Activated CD4-positive, CD25-positive, alpha-beta regulatory T cell treated with anti-CD3 and anti-CD28 coated beads, Interleukin-2, amount 50 U/mL, for 24 hours (primary cell): ENCODE measurements at regions not wholly inside any gene's neighbourhood (a gene's known extent, or its start where the extent isn't known, plus 50 kb on each side); places are given as distances from the start of the nearest gene placed in this dataset.

ENCODE experiments used
- ATAC-seq, 2 donors: fragments of 150-1000 bp; cut with Tn5 transposase; one replicate each; pipeline ENCODE4 v1.10.0; 2021; ENCODE audit warnings: mild to moderate bottlenecking in 1 of 2, moderate library complexity in 1 of 2

DNA sequence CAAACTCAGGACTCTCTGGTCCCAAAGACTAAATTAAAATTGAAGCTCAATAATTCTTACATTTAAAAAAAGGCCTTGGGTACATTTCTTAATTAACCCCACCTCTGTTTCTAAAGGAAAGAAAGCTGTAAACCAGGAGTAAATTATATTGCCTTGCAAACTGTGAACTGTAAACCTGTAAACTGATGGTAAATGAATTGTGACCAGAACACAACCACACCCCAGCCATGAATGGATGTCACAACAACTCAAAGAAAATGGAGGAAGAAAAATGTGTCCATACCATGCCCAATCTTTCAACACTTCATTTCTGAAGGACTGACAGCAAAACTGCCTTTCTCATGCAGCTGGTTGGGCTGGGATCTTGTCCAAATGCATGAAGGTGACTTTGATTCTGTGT lies 171.3 kb upstream of the C1orf87 start:
- ATAC-seq, result no peak

- no peak for ATAC-seq
Observed at GRCh38 chr1:60235275-60235674, 161.7 kb upstream of the C1orf87 start.

DNA sequence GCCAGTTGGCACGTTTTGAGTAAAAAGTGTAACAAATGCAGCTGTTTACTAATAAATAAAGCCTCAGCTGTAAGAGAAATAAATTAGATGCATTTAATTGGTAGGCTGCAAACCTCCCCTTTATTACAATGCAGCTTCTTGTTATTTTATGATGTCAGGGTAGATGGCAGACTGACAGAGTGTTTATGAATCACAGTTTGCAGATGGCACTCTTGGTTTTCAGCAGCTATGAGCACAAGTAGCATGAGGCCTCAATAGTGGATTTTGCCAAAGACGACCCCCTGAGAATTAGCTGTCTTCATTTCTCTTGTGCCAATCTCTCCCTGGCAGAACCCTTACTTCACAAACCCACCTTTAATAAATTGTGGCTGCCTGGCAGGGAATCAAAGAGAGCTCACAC lies 161.2 kb upstream of the C1orf87 start:
- ATAC-seq, result no peak

- ATAC-seq, result no peak
Observed at GRCh38 chr1:60229821-60230220, 156.3 kb upstream of the C1orf87 start.

DNA sequence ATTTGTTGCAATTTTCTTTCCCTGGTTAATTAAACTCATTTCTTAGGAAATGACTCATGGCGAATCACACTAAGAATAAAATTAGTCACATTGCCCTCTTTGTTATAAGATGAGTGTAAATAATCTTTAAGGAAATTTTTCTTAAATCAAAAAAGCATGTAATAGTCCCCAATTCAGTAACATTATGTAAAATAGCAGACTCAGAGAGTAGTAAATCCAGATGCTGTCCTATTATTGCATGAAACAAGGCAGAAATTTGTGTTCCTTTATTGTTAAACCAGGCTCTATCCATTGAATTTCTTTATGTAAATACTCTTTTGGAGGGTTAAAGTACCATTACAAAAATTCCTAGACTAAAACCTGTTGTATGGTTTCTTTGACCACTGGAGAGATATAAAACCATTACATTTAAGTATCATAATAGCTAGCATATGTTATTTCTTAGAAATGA lies 154.5 kb upstream of the C1orf87 start:
- ATAC-seq, result peak in 1 of 2 donors; percentile 28

DNA sequence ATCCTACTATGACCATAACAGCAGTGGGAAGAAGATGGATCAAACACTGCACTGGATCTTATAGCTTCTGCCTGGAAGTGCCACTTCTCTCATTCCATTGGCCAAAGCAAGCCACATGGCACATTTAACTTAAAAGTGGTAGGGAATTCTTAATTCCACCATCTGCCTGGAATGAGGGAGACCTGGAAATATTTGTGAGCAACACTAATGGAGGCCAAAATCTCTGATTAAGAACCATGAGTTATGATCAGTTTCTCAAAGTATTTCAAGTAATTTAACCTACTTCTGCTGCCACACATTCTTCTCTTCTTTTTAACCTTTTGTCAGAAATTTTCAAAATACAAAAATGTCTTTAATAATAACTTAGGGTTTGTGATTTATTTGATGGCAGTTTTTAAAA lies 154.0 kb upstream of the C1orf87 start:
- no peak for ATAC-seq

DNA sequence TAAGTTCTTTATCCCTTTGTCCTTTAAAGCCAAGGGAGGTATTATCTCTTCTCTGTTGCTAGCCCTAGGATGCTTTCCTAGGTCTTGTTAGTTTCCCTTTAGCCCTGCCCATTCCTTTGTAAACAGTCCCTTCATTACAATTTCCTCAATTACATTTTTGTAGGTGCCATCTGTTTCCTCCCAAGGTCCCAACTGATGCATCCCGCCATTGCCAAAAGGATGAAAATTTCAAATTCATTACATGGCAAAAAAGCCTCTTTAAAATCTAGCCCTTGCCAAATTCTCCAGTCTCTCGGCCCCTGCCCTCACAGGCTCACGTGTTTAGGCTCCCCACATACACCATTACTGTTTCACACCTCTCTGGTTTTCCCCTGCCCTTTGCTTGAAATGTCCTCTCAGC lies 151.9 kb upstream of the C1orf87 start:
- no peak for ATAC-seq

- ATAC-seq, result no peak
Observed at GRCh38 chr1:60224523-60224922, 151.0 kb upstream of the C1orf87 start.

- no peak for ATAC-seq
Observed at GRCh38 chr1:60223158-60223557, 149.6 kb upstream of the C1orf87 start.

DNA sequence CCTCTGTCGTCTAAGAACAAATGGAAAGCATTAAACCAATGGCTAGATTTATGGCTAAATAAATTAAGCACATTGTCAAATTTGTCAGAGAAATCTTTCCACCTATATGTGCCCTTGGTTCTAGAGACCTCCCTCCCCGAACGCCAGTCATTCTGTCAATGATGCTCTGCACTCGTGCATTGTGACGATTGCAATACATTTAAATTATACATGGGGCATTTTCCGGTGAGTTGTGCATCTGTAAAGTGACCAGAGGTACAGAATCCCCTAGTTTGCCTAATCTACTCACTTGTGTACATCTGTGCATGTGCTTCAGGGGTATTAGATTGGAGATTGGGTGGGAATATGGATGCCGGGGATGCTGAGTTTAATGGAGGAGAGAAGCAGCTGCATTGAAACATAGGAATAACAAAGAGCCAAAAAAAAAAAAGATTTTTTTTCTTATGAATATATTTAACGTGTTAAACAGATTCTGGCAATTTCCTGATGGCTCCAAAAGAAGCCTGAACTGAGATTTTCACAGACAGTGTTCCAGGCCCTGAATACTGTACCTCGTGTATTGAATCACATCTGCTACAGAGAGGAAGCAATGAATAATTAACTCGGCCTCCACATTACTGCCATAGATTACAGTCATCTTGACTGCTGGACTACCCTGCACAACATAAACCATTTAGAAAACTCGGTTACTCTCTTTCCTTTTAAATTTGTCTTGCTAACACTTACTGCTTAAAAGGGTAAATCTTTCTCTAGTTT lies 149.0 kb upstream of the C1orf87 start:
- ATAC-seq, result no peak

- ATAC-seq, result no peak
Observed at GRCh38 chr1:60213253-60213652, 139.7 kb upstream of the C1orf87 start.

GRCh38 chr1:60196026-60196425 lies 122.5 kb upstream of the C1orf87 start:
- no peak for ATAC-seq

- no peak for ATAC-seq
Observed at GRCh38 chr1:60185684-60186083, 112.1 kb upstream of the C1orf87 start.

DNA sequence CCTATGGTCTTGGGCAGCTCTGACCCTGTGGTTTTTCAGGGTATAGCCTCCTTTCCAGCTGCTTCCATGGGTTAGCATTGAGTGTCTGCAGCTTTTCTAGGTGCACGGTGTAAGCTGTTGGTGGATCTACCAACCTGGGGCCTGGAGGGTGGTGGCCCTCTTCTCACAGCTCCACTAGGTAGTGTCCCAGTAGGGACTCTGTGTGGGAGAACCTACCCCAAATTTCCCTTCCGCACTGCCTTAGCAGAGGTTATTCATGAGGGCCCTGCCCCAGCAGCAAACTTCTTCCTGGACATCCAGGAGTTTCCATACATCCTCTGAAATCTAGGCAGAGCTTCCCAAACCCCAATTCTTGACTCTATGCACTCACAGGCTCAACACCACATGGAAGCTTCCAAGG lies 111.0 kb upstream of the C1orf87 start:
- ATAC-seq, result no peak

DNA sequence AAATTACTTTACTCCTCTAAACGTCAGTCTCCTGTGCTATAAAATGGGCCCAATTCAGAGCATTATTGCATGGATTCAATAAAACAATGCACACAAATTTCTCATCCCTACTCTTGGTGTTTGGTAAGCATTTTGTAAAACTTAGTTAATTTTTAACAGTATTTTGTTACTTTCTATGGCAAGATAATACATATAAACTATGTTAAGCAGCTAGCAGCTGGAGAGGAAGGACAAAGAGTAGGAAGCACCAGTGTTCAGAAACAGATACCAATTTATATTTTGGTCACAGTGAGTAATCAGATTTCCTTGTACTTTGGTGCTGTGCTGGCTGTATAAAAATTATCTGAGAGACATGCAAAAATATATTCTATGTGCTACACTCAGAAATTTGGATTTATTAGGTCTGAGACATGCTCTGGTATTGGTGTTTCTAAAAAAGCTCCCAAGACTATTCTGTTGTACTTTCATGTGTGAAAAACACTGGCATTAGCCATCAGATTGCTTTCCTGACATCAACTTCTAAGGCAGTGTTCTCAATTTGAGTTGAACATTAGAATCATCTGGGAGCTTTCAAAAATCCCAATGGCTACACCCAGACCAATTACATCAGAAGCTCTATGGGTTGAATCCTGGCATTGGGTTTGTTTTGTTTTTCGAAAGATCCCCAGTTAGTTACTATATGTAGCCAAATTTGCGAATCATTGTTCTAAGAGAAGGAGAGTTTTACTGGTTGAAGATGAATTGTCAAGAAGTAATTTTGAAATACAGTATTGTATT lies 100.3 kb upstream of the C1orf87 start:
- ATAC-seq, result no peak

DNA sequence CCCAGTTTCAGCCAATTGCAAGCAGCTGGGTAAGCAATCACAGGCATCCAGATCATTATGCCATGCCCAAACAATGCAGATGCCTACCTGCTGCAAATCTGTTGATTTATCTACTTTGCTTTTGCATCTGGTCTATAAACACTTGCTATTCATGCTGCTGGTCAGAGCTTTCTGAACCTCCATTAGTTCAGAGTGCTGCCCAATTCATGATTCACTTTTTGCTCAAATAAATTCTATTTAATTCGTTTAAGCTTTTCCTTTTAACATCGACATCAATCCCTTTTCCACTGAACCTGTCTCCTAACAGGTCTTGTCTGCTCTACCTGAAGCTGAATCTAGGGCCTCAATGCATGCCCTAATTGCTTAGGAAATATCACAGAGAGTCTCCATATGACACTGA lies 99.4 kb upstream of the C1orf87 start:
- ATAC-seq, result no peak

DNA sequence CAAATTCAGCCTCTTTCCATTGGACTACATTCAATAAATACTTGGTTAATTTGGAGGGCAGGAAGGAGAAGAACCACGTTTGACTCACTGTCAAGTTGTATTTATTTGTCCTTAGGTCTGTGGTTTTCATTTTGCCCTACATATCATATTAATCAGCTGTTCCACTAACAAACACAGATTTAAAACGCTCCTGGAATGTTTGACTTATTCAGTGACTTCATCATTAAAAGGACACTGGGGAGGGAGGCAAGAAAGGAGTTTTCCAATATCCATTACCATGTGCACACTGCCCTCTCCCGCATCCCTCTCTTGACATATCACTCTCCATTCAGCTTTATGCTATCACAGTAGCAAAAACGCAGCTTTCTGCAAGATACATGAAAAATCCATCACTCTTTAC lies 98.2 kb upstream of the C1orf87 start:
- no peak for ATAC-seq

- ATAC-seq, result no peak
Observed at GRCh38 chr1:60170709-60171108, 97.1 kb upstream of the C1orf87 start.

- no peak for ATAC-seq
Observed at GRCh38 chr1:60169206-60169605, 95.6 kb upstream of the C1orf87 start.

GRCh38 chr1:60162936-60163335 lies 89.4 kb upstream of the C1orf87 start:
- ATAC-seq, result no peak

- ATAC-seq, result no peak
Observed at GRCh38 chr1:60160141-60160540, 86.6 kb upstream of the C1orf87 start.

DNA sequence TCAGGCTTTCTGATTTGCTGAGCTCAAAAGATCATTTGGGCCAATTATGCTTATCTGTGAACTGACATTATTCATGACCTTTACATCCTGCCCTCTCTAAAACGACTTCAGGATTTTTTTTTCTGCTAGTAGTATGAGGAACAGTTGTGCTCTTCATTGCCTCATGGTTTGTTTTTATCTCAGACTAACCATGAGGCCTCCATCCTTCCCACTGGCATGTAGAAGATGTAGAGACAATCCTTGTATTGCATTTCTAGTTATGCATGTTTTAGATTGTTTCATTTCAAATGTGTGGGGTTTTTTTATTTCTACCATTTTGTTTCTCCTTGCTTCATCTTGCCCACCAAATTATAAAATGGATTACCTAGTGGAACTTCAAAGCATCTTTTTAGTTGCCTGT lies 82.8 kb upstream of the C1orf87 start:
- ATAC-seq, result no peak

GRCh38 chr1:60153961-60154360 lies 80.4 kb upstream of the C1orf87 start:
- no peak for ATAC-seq

- ATAC-seq, result no peak
Observed at GRCh38 chr1:60152891-60153290, 79.3 kb upstream of the C1orf87 start.
